Parathyroid adenoma (tissue), 2 donors: ENCODE measurements at regions not wholly inside any gene's neighbourhood (a gene's known extent, or its start where the extent isn't known, plus 50 kb on each side); places are given as distances from the start of the nearest gene placed in this dataset.

Experiments used
- H2AFZ ChIP-seq: fragments of 300-600 bp; sonication (generic); one replicate; pipeline ENCODE4 v1.7.0; 2017; ENCODE audit warnings: antibody characterized with exemption, mild to moderate bottlenecking
- H3K27ac ChIP-seq: fragments of 300-600 bp; sonication (generic); one replicate; pipeline ENCODE4 v1.7.0; 2017
- H3K27me3 ChIP-seq: fragments of 300-600 bp; sonication (generic); one replicate; pipeline ENCODE4 v1.7.0; 2017; ENCODE audit warnings: low read length; ENCODE audit not compliant: control insufficient read depth, insufficient read depth
- H3K36me3 ChIP-seq: fragments of 300-600 bp; sonication (generic); one replicate; pipeline ENCODE4 v1.7.0; 2017; ENCODE audit warnings: low read length; ENCODE audit not compliant: control insufficient read depth, insufficient read depth
- H3K4me1 ChIP-seq: fragments of 300-600 bp; sonication (generic); one replicate; pipeline ENCODE4 v1.7.0; 2017; ENCODE audit warnings: control low read depth
- H3K4me2 ChIP-seq: fragments of 300-600 bp; sonication (generic); one replicate; pipeline ENCODE4 v1.7.0; 2017; ENCODE audit warnings: low read length
- H3K4me3 ChIP-seq: fragments of 300-600 bp; sonication (generic); one replicate; pipeline ENCODE4 v1.7.0; 2017; ENCODE audit warnings: low read depth, low read length
- H3K79me2 ChIP-seq: fragments of 300-600 bp; sonication (generic); one replicate; pipeline ENCODE4 v1.7.0; 2017; ENCODE audit warnings: control low read depth
- H3K9ac ChIP-seq: fragments of 300-600 bp; sonication (generic); one replicate; pipeline ENCODE4 v1.7.0; 2017; ENCODE audit warnings: mild to moderate bottlenecking
- H3K9me3 ChIP-seq: fragments of 300-600 bp; sonication (generic); one replicate; pipeline ENCODE4 v1.7.0; 2017; ENCODE audit warnings: low read length; ENCODE audit not compliant: control insufficient read depth
- CTCF ChIP-seq: fragments of 300-600 bp; sonication (generic); IDR thresholded peaks from one replicate; pipeline ENCODE4 v1.7.0; 2017; ENCODE audit warnings: antibody characterized with exemption, mild to moderate bottlenecking
- donor health status: primary hyperparathyroidism.

GRCh38 chr16:5862103-5862840 is 764.7 kb upstream of the EEF2KMT start:
- Histone ChIP-seq H3K4me2 (no peak overlapping the region), H3K27me3 (no peaks in the 10 kb centered on the region), H3K4me3 (no peak overlapping the region), H3K36me3 (no peaks in the 10 kb centered on the region), H2AFZ (no peak overlapping the region), H3K4me1 (no peaks in the 10 kb centered on the region), H3K27ac (no peak overlapping the region), H3K79me2 (no peaks in the 10 kb centered on the region), H3K9ac (no peak overlapping the region), H3K9me3 (no peaks in the 10 kb centered on the region)
- TF ChIP-seq CTCF = no peak

GRCh38 chr16:5861241-5861640 is 763.6 kb upstream of the EEF2KMT start:
- H3K27ac ChIP-seq = no peak overlapping the region
- no peak overlapping the region for H3K9ac ChIP-seq
- H3K36me3 ChIP-seq = no peaks in the 10 kb centered on the region
- no peaks in the 10 kb centered on the region for H3K4me1 ChIP-seq
- H3K79me2 ChIP-seq = no peaks in the 10 kb centered on the region
- no peak overlapping the region for H2AFZ ChIP-seq
- no peak for TF ChIP-seq CTCF
- no peaks in the 10 kb centered on the region for H3K27me3 ChIP-seq
- no peak overlapping the region for H3K4me2 ChIP-seq
- no peak overlapping the region for H3K4me3 ChIP-seq
- H3K9me3 ChIP-seq = no peaks in the 10 kb centered on the region

GRCh38 chr16:5858180-5858579 is 760.6 kb upstream of the EEF2KMT start:
- Histone ChIP-seq H3K9ac (no peak overlapping the region), H3K4me3 (no peak overlapping the region), H3K27me3 (no peaks in the 10 kb centered on the region), H3K79me2 (no peaks in the 10 kb centered on the region), H3K4me1 (no peaks in the 10 kb centered on the region), H3K36me3 (no peaks in the 10 kb centered on the region), H3K27ac (no peak overlapping the region), H3K4me2 (no peak overlapping the region), H2AFZ (no peak overlapping the region), H3K9me3 (no peaks in the 10 kb centered on the region)
- TF ChIP-seq CTCF = no peak

- no peak overlapping the region for H3K9ac ChIP-seq
- H3K27ac ChIP-seq = no peak overlapping the region
- no peak overlapping the region for H3K4me2 ChIP-seq
- no peak overlapping the region for H2AFZ ChIP-seq
- no peaks in the 10 kb centered on the region for H3K9me3 ChIP-seq
- H3K79me2 ChIP-seq = no peaks in the 10 kb centered on the region
- no peak for TF ChIP-seq CTCF
- H3K4me3 ChIP-seq = no peak overlapping the region
- no peaks in the 10 kb centered on the region for H3K36me3 ChIP-seq
- H3K27me3 ChIP-seq = no peaks in the 10 kb centered on the region
- H3K4me1 ChIP-seq = no peaks in the 10 kb centered on the region
Measured at GRCh38 chr16:5854027-5854426, 756.4 kb upstream of the EEF2KMT start.

- no peaks in the 10 kb centered on the region for H3K9me3 ChIP-seq
- no peaks in the 10 kb centered on the region for H3K27me3 ChIP-seq
- no peak overlapping the region for H2AFZ ChIP-seq
- no peak overlapping the region for H3K9ac ChIP-seq
- no peaks in the 10 kb centered on the region for H3K79me2 ChIP-seq
- H3K4me3 ChIP-seq = no peak overlapping the region
- no peak overlapping the region for H3K27ac ChIP-seq
- H3K4me1 ChIP-seq = no peaks in the 10 kb centered on the region
- no peak for TF ChIP-seq CTCF
- no peaks in the 10 kb centered on the region for H3K36me3 ChIP-seq
- no peak overlapping the region for H3K4me2 ChIP-seq
Measured at GRCh38 chr16:5852151-5852550, 754.6 kb upstream of the EEF2KMT start.
